HG03103 (cell line): ENCODE measurements at regions not wholly inside any gene's neighbourhood (a gene's known extent, or its start where the extent isn't known, plus 50 kb on each side); places are given as distances from the start of the nearest gene placed in this dataset.
"Not testable (repeated sequence)": the region's sequence is repeated elsewhere in the genome, so short reads cannot be mapped to it uniquely, and the experiment has no call there.

Source experiments
- ATAC-seq: cut with Tn5 transposase; IDR thresholded peaks from one replicate; pipeline ENCODE4 v1.9.1; 2021; ENCODE audit warnings: low read depth; ENCODE audit not compliant: unreplicated experiment

GRCh38 chr13:58704953-58705352 lies 1073.4 kb downstream of the PCDH17 start:
- no peak for ATAC-seq

DNA sequence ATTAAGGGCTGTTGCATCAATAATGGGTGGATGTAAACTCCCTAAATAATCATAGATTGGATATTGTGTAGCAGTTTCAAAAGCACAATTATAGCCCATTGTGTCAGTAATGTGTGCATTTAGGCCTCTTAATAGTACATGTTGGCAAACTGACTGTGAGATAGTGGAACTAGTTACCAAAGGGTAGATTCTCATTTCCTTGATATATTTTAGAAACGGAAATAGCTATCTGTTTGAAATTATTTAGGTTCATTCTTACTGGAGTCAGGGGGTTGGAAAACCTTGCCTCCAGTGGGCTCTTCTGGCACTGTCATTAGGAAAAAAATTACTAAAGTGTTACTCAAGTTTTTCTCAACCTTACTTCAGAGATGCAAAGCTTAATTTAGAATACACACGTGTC lies 1074.9 kb downstream of the PCDH17 start:
- ATAC-seq = no peak

DNA sequence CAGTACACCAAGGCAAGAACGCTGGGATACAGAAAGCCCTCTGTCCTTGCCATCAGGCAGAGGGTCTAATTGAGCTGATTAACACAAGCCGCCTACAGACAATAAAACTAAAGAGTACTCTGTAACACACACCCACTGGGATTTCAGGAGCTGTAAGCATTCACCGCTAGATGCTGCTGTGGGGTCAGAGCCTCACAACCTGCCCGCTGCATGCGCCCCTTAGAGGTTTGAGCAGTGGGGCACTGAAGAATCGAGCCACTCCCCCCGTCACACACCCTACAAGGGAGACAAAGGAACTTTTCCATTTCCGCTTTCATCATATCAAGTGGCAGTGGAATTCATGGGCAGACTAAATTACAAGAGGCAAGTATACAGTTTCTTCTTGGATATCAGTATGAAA lies 1080.6 kb downstream of the PCDH17 start:
- no peak for ATAC-seq

DNA sequence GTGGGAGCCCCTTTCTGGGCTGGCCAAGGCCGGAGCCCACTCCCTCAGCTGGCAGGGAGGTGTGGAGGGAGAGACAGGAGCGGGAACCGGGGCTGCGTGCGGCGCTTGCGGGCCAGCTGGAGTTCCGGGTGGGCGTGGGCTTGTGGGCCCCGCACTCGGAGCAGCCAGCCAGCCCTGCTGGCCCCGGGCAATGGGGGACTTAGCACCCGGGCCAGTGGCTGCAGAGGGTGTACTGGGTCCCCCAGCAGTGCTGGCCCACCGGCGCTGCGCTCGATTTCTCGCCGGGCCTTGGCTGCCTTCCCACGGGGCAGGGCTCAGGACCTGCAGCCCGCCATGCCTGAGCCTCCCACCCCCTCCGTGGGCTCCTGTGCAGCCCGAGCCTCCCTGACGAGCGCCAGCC lies 1082.5 kb downstream of the PCDH17 start:
- not testable (repeated sequence) for ATAC-seq

GRCh38 chr13:58721273-58721672 lies 1089.7 kb downstream of the PCDH17 start:
- no peak for ATAC-seq

DNA sequence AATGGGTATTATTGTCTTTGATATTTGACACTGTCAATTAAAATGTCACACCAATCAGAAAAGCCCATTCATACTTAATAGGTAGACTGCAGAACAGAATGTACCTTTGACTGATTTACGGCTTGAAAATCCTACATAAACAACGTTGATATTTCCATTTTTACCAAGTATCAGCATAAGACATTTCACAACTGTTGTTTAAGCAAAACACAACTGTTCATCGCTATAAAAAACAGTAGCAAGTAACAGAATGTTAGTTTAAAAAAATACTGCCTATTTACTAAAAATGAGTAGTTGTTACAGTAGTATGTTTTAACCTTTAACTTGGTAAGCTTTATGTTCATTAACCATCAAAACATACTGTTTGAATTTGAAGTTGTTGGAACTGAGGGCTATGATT lies 1096.6 kb downstream of the PCDH17 start:
- ATAC-seq = no peak

GRCh38 chr13:58729361-58729760 lies 1097.8 kb downstream of the PCDH17 start:
- no peak for ATAC-seq

GRCh38 chr13:58744686-58745085 lies 1113.1 kb downstream of the PCDH17 start:
- no peak for ATAC-seq

DNA sequence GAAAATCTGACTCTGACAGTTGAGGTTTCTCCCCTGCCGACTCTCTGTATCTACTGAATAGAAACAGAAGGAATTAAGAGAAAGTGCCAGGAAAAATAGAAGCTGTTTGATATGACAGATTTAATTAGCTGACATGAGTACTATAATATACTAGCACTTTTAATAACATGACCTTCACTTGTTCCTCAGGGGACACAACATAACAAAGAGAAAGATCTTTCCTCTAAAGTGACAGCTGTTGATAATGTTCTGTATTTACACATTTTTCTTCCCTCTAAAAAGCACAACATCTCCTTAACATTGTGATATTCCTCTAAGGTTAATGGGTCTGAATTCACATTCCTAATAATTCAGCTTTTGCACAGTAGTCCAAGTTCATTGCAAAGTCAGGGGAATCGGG lies 1136.0 kb downstream of the PCDH17 start:
- ATAC-seq = no peak

DNA sequence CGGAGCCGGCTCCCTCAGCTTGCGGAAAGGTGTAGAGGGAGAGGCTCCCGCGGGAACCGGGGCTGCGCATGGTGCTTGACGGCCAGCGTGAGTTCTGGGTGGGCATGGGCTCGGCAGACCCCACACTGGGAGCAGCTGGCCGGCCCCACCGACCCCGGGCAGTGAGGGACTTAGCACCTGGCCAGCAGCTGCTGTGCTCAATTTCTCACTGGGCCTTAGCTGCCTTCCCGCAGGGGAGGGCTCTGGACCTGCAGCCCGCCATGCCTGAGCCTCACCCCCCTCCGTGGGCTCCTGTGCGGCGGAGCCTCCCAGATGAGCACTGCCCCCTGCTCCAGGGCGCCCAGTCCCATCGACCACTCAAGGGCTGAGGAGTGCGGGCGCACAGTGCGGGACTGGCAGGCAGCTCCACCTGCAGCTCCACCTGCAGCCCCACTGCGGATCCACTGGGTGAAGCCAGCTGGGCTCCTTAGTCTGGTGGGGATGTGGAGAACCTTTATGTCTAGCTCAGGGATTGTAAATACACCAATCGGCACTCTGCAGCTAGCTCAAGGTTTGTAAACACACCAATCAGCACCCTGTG lies 1141.8 kb downstream of the PCDH17 start:
- no peak for ATAC-seq

DNA sequence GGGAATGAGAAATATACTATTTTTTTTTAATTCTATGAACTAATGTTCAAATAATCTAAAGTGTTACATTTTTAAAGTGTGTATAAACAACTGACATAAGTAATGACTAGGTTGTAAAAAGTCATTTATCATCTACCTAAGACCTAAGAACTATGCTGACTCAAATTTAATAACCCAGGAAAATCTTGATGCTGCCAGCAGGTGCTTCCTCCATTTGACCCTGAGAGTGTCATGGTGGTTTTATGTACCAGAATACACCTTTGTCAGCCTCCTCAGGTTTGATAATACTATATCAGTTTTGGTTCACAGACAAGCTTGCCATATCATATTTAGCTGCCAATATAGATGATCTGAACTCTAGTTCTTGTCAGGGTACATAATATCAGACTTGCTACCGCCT lies 1151.2 kb downstream of the PCDH17 start:
- no peak for ATAC-seq

DNA sequence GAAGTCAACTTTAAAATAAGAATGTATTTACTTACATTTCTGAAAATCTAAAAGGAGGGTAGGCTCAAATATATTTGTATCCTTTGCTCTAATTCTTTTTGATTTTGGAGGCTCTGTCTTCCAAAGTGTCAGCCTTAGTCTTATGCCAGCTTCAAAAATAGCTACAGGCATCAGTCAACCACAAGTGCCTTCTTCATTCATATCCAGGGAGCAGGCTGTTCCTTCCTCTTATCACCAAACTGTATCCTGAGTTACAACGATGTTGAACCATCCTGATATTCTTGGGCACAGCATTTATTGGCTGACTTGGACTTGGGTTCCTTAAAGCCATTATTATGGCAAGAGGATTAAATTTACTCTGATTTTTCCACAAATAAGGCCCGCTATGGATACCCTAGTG lies 1161.3 kb downstream of the PCDH17 start:
- ATAC-seq = no peak

DNA sequence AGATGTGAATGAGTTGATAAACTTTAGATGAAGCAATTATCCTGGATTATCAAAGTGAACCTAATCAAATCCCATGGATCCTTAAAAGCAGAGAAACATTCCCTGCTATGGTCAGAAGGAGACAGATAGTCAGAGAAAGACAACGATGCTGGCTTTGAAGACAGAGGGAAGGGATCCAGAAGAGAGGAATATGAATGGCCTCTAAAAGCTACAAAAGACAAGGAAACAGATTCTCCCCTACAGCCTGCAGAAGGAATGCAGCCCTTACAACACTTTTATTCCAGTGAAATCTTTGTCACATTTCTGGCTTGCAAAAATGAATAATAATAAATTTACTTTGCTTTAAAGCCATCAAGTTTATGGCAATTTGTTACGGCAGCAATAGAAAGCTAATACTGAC lies 1164.2 kb downstream of the PCDH17 start:
- ATAC-seq = no peak

- no peak for ATAC-seq
Observed at GRCh38 chr13:58804832-58805231, 1173.3 kb downstream of the PCDH17 start.

GRCh38 chr13:58806401-58806800 lies 1174.9 kb downstream of the PCDH17 start:
- ATAC-seq = no peak

- ATAC-seq = no peak
Observed at GRCh38 chr13:58823701-58824100, 1192.2 kb downstream of the PCDH17 start.

DNA sequence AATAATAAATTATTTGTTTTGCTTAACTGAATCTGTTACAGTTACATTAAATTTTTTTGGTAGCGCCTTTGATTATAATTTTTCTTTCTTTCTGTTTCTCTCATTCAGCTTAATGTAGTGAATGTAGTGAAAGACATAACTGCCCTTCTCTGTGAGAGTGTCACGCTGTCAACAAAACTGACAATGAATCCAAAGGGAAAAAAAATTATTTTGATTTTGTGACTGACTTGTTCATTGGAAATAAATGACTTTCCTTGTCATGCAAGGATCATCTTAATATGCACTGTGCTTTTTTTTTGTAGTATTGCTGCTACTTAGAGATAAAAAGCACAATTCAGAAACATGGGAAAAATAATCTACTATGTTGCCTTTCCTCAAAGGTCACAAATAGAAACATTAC lies 1196.4 kb downstream of the PCDH17 start:
- no peak for ATAC-seq

- ATAC-seq = no peak
Observed at GRCh38 chr13:58830841-58831240, 1199.3 kb downstream of the PCDH17 start.

GRCh38 chr13:58838615-58839014 lies 1207.1 kb downstream of the PCDH17 start:
- ATAC-seq = no peak

DNA sequence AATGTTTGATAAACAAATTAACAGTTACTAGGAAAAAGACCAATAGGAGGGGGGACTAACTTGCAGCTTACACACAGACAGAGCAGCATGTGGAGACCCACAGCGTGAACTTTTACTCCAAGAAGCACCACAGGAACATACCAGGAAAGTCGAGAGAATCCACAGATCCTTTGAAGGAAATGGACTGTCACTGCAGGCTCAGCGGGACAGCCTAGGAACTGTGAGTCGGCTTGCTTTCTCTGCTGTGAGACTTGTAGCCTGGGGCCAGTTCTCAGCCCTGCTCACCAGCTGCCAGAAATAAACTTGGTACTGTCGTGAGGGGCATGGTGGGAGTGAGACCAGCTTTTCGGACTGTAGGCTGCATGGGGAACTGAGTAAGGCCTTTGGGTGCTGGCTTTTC lies 1211.5 kb downstream of the PCDH17 start:
- no peak for ATAC-seq

GRCh38 chr13:58843567-58843966 lies 1212.0 kb downstream of the PCDH17 start:
- ATAC-seq = no peak

GRCh38 chr13:58850161-58850560 lies 1218.6 kb downstream of the PCDH17 start:
- ATAC-seq = no peak

DNA sequence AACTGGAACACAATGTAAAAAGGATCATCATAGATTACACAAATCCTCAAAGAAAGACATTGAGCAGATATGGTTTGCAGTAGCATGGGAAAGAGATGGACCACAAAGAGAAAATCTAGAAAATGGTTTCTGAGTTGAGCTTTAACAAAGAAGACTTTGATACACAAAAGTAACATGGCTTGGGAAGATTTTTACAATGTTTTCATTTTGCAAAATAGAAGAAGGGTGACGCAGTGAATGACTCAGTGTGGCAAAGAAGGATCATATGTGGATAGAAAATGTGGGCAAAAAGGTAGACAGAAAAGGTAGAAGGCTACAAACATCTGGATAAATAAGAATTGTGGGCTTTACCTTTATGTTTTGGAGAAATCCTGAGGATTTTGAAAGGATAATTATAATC lies 1220.5 kb downstream of the PCDH17 start:
- ATAC-seq = no peak
